K562 (cell line): ENCODE measurements at regions not wholly inside any gene's neighbourhood (a gene's known extent, or its start where the extent isn't known, plus 50 kb on each side); places are given as distances from the start of the nearest gene placed in this dataset.

ENCODE experiments used
- ATF7 ChIP-seq: fragments of 450-650 bp; IDR thresholded peaks from 2 replicates; pipeline ENCODE4 v1.7.1; 2014; ENCODE audit warnings: mild to moderate bottlenecking, moderate library complexity
- CTCF ChIP-seq, 3 experiments: IDR thresholded peaks in 2 of 3; conservative IDR thresholded peaks in 1 of 3; 2 replicates each; pipeline ENCODE4 v1.5.1; 2011 to 2012; ENCODE audit warnings: low read length in 3 of 3, mild to moderate bottlenecking in 3 of 3, control low read depth in 2 of 3, improper control_type of control experiment in 1 of 3, inconsistent platforms in 1 of 3, low read depth in 1 of 3, mixed read lengths in 1 of 3, moderate library complexity in 1 of 3; ENCODE audit not compliant: insufficient read depth in 2 of 3
- FOXA1 ChIP-seq: fragments of 450-650 bp; IDR thresholded peaks from 2 replicates; pipeline ENCODE4 v1.6.1; 2016; ENCODE audit warnings: mild to moderate bottlenecking, borderline replicate concordance
- JUND ChIP-seq, 2 experiments: IDR thresholded peaks; 2 replicates in 1 of 2; 3 replicates in 1 of 2; pipeline ENCODE4 v1.6.1; 2011; ENCODE audit warnings: borderline replicate concordance in 2 of 2, low read depth in 2 of 2, low read length in 2 of 2, improper control_type of control experiment in 1 of 2, missing biosample characterization in 1 of 2, missing genetic modification characterization in 1 of 2, missing genetic modification reagents in 1 of 2
- MLX ChIP-seq, 2 experiments: fragments of 450-650 bp in 1 of 2; sonication (generic) in 1 of 2; formaldehyde crosslinking; conservative IDR thresholded peaks; 2 replicates each; pipeline versions ENCODE4 v1.4.0 to v1.8.1; 2020 to 2022; ENCODE audit warnings: mild to moderate bottlenecking in 1 of 2, missing genetic modification reagents in 1 of 2
- NR4A1 ChIP-seq, 2 experiments: fragments of 250-450 bp in 1 of 2; fragments of 450-650 bp in 1 of 2; sonication (Bioruptor Pico) in 1 of 2; IDR thresholded peaks; 2 replicates each; pipeline versions ENCODE4 v1.4.0 to v1.6.1; 2016 to 2020; ENCODE audit warnings: mild to moderate bottlenecking in 2 of 2, missing compliant biosample characterization in 1 of 2, missing genetic modification characterization in 1 of 2, moderate library complexity in 1 of 2
- POLR2A ChIP-seq: fragments of 450-650 bp; conservative IDR thresholded peaks from 2 replicates; pipeline ENCODE4 v1.6.1; 2016
- POLR2AphosphoS5 ChIP-seq: IDR thresholded peaks from 2 replicates; pipeline ENCODE4 v1.6.1; 2011; ENCODE audit warnings: mild to moderate bottlenecking, low read depth, low read length, moderate library complexity; ENCODE audit not compliant: control insufficient read depth, insufficient read depth
- STAG1 ChIP-seq: sonication (generic); formaldehyde crosslinking; IDR thresholded peaks from 2 replicates; pipeline ENCODE4 v1.5.0; 2020; ENCODE audit warnings: missing genetic modification reagents, borderline replicate concordance
- ZBTB33 ChIP-seq: sonication (generic); formaldehyde crosslinking; IDR thresholded peaks from 2 replicates; pipeline ENCODE4 v1.8.1; 2023; ENCODE audit warnings: mild to moderate bottlenecking, missing genetic modification reagents
- ZNF444 ChIP-seq: fragments of 250-450 bp; sonication (Bioruptor Pico); IDR thresholded peaks from 2 replicates; pipeline ENCODE4 v1.4.0; 2020; ENCODE audit warnings: mild to moderate bottlenecking, moderate library complexity

DNA sequence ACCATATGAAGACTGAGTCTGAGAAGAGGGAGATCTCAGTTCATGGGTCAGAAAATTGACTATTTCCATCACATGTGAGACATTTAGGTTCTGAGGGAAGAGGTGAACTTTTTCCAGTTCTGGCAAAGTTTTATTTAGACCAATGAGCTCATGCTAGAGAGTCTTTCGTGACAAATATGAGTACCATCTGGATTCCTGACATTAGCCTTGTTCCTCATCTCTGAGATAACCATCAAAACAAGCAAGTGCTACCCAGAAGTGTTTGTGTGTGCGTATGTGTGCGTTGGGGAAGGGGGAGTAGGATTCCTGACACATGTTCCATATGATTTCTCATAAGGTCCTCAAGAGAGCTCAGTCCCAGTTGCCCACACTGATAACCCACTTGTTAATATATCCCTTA is 120.6 kb downstream of the FASLG start:
- TF ChIP-seq FOXA1 (no peak), MLX (CRISPR knock-in tag; conservative IDR thresholded peaks at IDR 0.05) (no peak), POLR2A (no peak), CTCF (IDR thresholded peaks at IDR 0.05 in 2 of 3, conservative IDR thresholded peaks at IDR 0.05 in 1 of 3; ENCODE audit: insufficient read depth in 2 of 3, low read depth in 1 of 3, low read length in 3 of 3) (no peak), NR4A1 (CRISPR knock-in tag; IDR thresholded peaks at IDR 0.05) (no peak), NR4A1 (tag; IDR thresholded peaks at IDR 0.05) (no peak), ZBTB33 (CRISPR knock-in tag) (no peak), JUND (IDR thresholded peaks at IDR 0.05; ENCODE audit: borderline replicate concordance, low read depth, low read length) (no peak), JUND (tag; IDR thresholded peaks at IDR 0.05; ENCODE audit: borderline replicate concordance, low read depth, low read length) (no peak), POLR2AphosphoS5 (no peak), STAG1 (CRISPR knock-in tag) (no peak), ATF7 (no peak), ZNF444 (CRISPR knock-in tag) (no peak)
